ENCODE measurements at regions not wholly inside any gene's neighbourhood (a gene's known extent, or its start where the extent isn't known, plus 50 kb on each side); places are given as distances from the start of the nearest gene placed in this dataset.

DNA sequence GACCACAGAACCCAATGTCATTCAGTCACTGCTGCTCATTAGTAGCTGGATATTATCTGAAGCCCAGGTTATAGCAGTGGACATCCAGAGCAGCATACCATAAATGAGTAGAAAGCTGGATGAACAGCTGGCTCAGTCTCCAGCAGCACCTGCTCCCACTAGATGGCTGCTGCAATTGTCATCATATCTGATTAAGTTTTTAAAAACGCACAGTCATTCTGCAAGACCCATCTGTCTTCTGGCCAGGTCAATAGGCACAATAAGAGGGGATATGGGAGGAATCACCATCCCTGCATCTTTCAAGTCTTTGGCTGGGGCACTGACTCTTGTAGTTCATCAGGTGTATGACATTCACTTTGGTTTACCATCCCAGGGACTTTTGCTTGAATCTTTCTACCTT is 55.1 kb upstream of the XDH start:
- no peak for DNase-seq (ENCODE audit: low read depth)
- POLR2A ChIA-PET = no interaction called here
- CTCF ChIA-PET = no interaction called here

DNA sequence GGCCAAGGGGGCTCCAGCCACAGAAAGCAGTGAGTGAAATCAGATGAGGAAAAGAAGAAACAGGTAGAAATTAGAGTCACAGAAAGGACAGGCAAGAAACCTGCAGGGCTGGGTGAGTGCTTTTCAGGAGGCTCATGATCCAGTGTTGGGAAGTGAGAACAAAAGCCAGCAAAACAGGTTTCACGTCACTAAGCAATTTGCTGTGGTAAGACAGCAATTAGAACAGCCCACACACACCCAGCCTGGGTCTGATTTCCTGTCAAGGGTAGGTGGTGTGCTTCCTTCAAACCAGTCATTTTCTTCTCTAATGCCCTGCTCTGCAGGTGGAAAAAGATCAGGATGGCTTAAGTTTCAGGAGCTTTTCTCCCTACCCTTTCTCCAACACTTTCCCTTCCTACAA is 52.9 kb upstream of the XDH start:
- DNase-seq (ENCODE audit: low read depth) = no peak
- ChIA-PET CTCF (interaction anchor here (0.6 to 1.6 kb wide), 3 partner anchors 9 to 58 kb away, joined by 3 read pairs; no protein-coding TSS in a partner anchor), POLR2A (no interaction called here)
- H3K27me3 ChIP-seq (ENCODE audit: control insufficient read depth, insufficient read depth, low read length) = no peaks in the 10 kb centered on the region
- TF ChIP-seq, protein P1, sequence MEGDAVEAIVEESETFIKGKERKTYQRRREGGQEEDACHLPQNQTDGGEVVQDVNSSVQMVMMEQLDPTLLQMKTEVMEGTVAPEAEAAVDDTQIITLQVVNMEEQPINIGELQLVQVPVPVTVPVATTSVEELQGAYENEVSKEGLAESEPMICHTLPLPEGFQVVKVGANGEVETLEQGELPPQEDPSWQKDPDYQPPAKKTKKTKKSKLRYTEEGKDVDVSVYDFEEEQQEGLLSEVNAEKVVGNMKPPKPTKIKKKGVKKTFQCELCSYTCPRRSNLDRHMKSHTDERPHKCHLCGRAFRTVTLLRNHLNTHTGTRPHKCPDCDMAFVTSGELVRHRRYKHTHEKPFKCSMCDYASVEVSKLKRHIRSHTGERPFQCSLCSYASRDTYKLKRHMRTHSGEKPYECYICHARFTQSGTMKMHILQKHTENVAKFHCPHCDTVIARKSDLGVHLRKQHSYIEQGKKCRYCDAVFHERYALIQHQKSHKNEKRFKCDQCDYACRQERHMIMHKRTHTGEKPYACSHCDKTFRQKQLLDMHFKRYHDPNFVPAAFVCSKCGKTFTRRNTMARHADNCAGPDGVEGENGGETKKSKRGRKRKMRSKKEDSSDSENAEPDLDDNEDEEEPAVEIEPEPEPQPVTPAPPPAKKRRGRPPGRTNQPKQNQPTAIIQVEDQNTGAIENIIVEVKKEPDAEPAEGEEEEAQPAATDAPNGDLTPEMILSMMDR (IDR thresholded peaks at IDR 0.05; ENCODE audit: insufficient read depth, low read depth, low read length) = no peak
- H3K4me3 ChIP-seq (ENCODE audit: low read depth, low read length) = no peak overlapping the region
- H3K36me3 ChIP-seq (ENCODE audit: control insufficient read depth, insufficient read depth, low read length) = no peaks in the 10 kb centered on the region

More for the DNA sequence above, 55.1 kb upstream of the XDH start:
- no peak overlapping the region for H3K4me3 ChIP-seq (ENCODE audit: low read depth, low read length)
- TF ChIP-seq, protein P1 (IDR thresholded peaks at IDR 0.05; ENCODE audit: insufficient read depth, low read depth, low read length) = no peak
- H3K27me3 ChIP-seq (ENCODE audit: control insufficient read depth, insufficient read depth, low read length) = no peaks in the 10 kb centered on the region
- no peaks in the 10 kb centered on the region for H3K36me3 ChIP-seq (ENCODE audit: control insufficient read depth, insufficient read depth, low read length)
